Activated CD4-positive, alpha-beta T cell treated with anti-CD3 and anti-CD28 coated beads, Interleukin-2, amount 50 U/mL, for 1 hour (primary cell): ENCODE measurements at regions not wholly inside any gene's neighbourhood (a gene's known extent, or its start where the extent isn't known, plus 50 kb on each side); places are given as distances from the start of the nearest gene placed in this dataset.
"Not testable (repeated sequence)": the region's sequence is repeated elsewhere in the genome, so short reads cannot be mapped to it uniquely, and the experiment has no call there.

Source experiments
- DNase-seq: peaks from one replicate; pipeline ENCODE4 v3.0.0-alpha.2; 2020

GRCh38 chr9:129544761-129545160 lies 76.1 kb downstream of the C9orf50 start:
- DNase-seq: no peak

- DNase-seq: no peak
Measured at GRCh38 chr9:129542741-129543140, 78.2 kb downstream of the C9orf50 start.

GRCh38 chr9:129541270-129541669 lies 79.6 kb downstream of the C9orf50 start:
- no peak for DNase-seq

GRCh38 chr9:129539446-129539845 lies 81.5 kb downstream of the C9orf50 start:
- no peak for DNase-seq

GRCh38 chr9:129531860-129532402 lies 89.0 kb downstream of the C9orf50 start:
- not testable (repeated sequence) for DNase-seq

- DNase-seq: not testable (repeated sequence)
Measured at GRCh38 chr9:129527955-129528354, 92.9 kb downstream of the C9orf50 start.

GRCh38 chr9:129525656-129526196 lies 95.2 kb downstream of the C9orf50 start:
- DNase-seq: no peak

GRCh38 chr9:129524582-129525270 lies 96.2 kb downstream of the C9orf50 start:
- no peak for DNase-seq

GRCh38 chr9:129523943-129524581 lies 96.8 kb downstream of the C9orf50 start:
- no peak for DNase-seq

GRCh38 chr9:129522351-129522750 lies 98.5 kb downstream of the C9orf50 start:
- no peak for DNase-seq

GRCh38 chr9:129520082-129520481 lies 100.8 kb downstream of the C9orf50 start:
- DNase-seq: no peak

- no peak for DNase-seq
Measured at GRCh38 chr9:129518074-129518473, 102.8 kb downstream of the C9orf50 start.

- no peak for DNase-seq
Measured at GRCh38 chr9:129517006-129517405, 103.9 kb downstream of the C9orf50 start.

GRCh38 chr9:129514891-129515290 lies 106.0 kb downstream of the C9orf50 start:
- DNase-seq: no peak

GRCh38 chr9:129514497-129514867 lies 106.4 kb downstream of the C9orf50 start:
- no peak for DNase-seq

GRCh38 chr9:129513856-129514496 lies 106.9 kb downstream of the C9orf50 start:
- no peak for DNase-seq

- no peak for DNase-seq
Measured at GRCh38 chr9:129513282-129513681, 107.6 kb downstream of the C9orf50 start.

GRCh38 chr9:129511285-129511900 lies 109.5 kb downstream of the C9orf50 start:
- DNase-seq: no peak

GRCh38 chr9:129509533-129509928 lies 111.4 kb downstream of the C9orf50 start:
- no peak for DNase-seq

GRCh38 chr9:129507805-129508204 lies 113.1 kb downstream of the C9orf50 start:
- DNase-seq: no peak

GRCh38 chr9:129506892-129507291 lies 114.0 kb downstream of the C9orf50 start:
- DNase-seq: no peak

- DNase-seq: no peak
Measured at GRCh38 chr9:129506041-129506440, 114.9 kb downstream of the C9orf50 start.

GRCh38 chr9:129505270-129505902 lies 115.5 kb downstream of the C9orf50 start:
- DNase-seq: no peak
